ENCODE measurements at regions not wholly inside any gene's neighbourhood (a gene's known extent, or its start where the extent isn't known, plus 50 kb on each side); places are given as distances from the start of the nearest gene placed in this dataset.
"Not testable (repeated sequence)": the region's sequence is repeated elsewhere in the genome, so short reads cannot be mapped to it uniquely, and the experiment has no call there.

GRCh38 chr6:119830069-119830468 lies 480.5 kb upstream of the MAN1A1 start:
- Histone ChIP-seq H3K9ac (ENCODE audit: insufficient read depth, low read length) (no peak overlapping the region), H2AFZ (ENCODE audit: low read length) (no peak overlapping the region), H3K27ac (ENCODE audit: insufficient read depth, low read length) (no peak overlapping the region), H3K27me3 (ENCODE audit: control insufficient read depth, insufficient read depth, low read length) (no peaks in the 10 kb centered on the region), H3K9me3 (ENCODE audit: control insufficient read depth, insufficient read depth, low read depth, low read length) (no peaks in the 10 kb centered on the region), H3K4me3 (replicated peaks in 1 of 4; ENCODE audit: control extremely low read depth in 1 of 4, insufficient read depth in 1 of 4, low read depth in 3 of 4, low read length in 4 of 4) (no peak overlapping the region), H3K4me1 (ENCODE audit: control insufficient read depth, extremely low read depth, insufficient read depth, low read length) (no peaks in the 10 kb centered on the region), H3K79me2 (ENCODE audit: control insufficient read depth, insufficient read depth, low read length) (no peaks in the 10 kb centered on the region), H3K4me2 (ENCODE audit: extremely low read depth, insufficient read depth, low read length) (no peak overlapping the region), H3K36me3 (ENCODE audit: control insufficient read depth, insufficient read depth, low read length) (no peaks in the 10 kb centered on the region), H4K20me1 (ENCODE audit: control insufficient read depth, extremely low read depth, insufficient read depth, low read length) (no peaks in the 10 kb centered on the region)
- TF ChIP-seq CTCF (conservative IDR thresholded peaks at IDR 0.05 in 1 of 2, IDR thresholded peaks at IDR 0.05 in 1 of 2; ENCODE audit: low read depth in 1 of 2, low read length in 2 of 2) (no peak), EZH2 (IDR thresholded peaks at IDR 0.05; ENCODE audit: low read length, missing control alignments) (no peak)
- no peak for DNase-seq (ENCODE audit: low read depth in 2 of 2)

- not testable (repeated sequence) for H3K27ac ChIP-seq (ENCODE audit: insufficient read depth, low read length); H3K36me3 ChIP-seq (ENCODE audit: control insufficient read depth, insufficient read depth, low read length); H3K79me2 ChIP-seq (ENCODE audit: control insufficient read depth, insufficient read depth, low read length); H3K9ac ChIP-seq (ENCODE audit: insufficient read depth, low read length); H3K27me3 ChIP-seq (ENCODE audit: control insufficient read depth, insufficient read depth, low read length); H3K4me1 ChIP-seq (ENCODE audit: control insufficient read depth, extremely low read depth, insufficient read depth, low read length); H4K20me1 ChIP-seq (ENCODE audit: control insufficient read depth, extremely low read depth, insufficient read depth, low read length); H2AFZ ChIP-seq (ENCODE audit: low read length); H3K4me2 ChIP-seq (ENCODE audit: extremely low read depth, insufficient read depth, low read length); H3K4me3 ChIP-seq (replicated peaks in 1 of 4; ENCODE audit: control extremely low read depth in 1 of 4, insufficient read depth in 1 of 4, low read depth in 3 of 4, low read length in 4 of 4); H3K9me3 ChIP-seq (ENCODE audit: control insufficient read depth, insufficient read depth, low read depth, low read length)
- DNase-seq (ENCODE audit: low read depth in 2 of 2), result peak in 1 of 2 donors; percentile 26
Measured at GRCh38 chr6:119829499-119829898, 479.9 kb upstream of the MAN1A1 start.

GRCh38 chr6:119829006-119829405 lies 479.4 kb upstream of the MAN1A1 start:
- Histone ChIP-seq H3K79me2 (ENCODE audit: control insufficient read depth, insufficient read depth, low read length) (no peaks in the 10 kb centered on the region), H3K4me2 (ENCODE audit: extremely low read depth, insufficient read depth, low read length) (no peak overlapping the region), H3K4me1 (ENCODE audit: control insufficient read depth, extremely low read depth, insufficient read depth, low read length) (no peaks in the 10 kb centered on the region), H4K20me1 (ENCODE audit: control insufficient read depth, extremely low read depth, insufficient read depth, low read length) (no peaks in the 10 kb centered on the region), H3K9ac (ENCODE audit: insufficient read depth, low read length) (no peak overlapping the region), H3K27ac (ENCODE audit: insufficient read depth, low read length) (no peak overlapping the region), H3K4me3 (replicated peaks in 1 of 4; ENCODE audit: control extremely low read depth in 1 of 4, insufficient read depth in 1 of 4, low read depth in 3 of 4, low read length in 4 of 4) (no peak overlapping the region), H3K9me3 (ENCODE audit: control insufficient read depth, insufficient read depth, low read depth, low read length) (no peaks in the 10 kb centered on the region), H3K27me3 (ENCODE audit: control insufficient read depth, insufficient read depth, low read length) (no peaks in the 10 kb centered on the region), H2AFZ (ENCODE audit: low read length) (no peak overlapping the region), H3K36me3 (ENCODE audit: control insufficient read depth, insufficient read depth, low read length) (no peaks in the 10 kb centered on the region)
- no peak for TF ChIP-seq EZH2 (IDR thresholded peaks at IDR 0.05; ENCODE audit: low read length, missing control alignments)
- no peak for TF ChIP-seq CTCF (conservative IDR thresholded peaks at IDR 0.05 in 1 of 2, IDR thresholded peaks at IDR 0.05 in 1 of 2; ENCODE audit: low read depth in 1 of 2, low read length in 2 of 2)
- no peak for DNase-seq (ENCODE audit: low read depth in 2 of 2)

- TF ChIP-seq CTCF (conservative IDR thresholded peaks at IDR 0.05 in 1 of 2, IDR thresholded peaks at IDR 0.05 in 1 of 2; ENCODE audit: low read depth in 1 of 2, low read length in 2 of 2) (no peak), EZH2 (IDR thresholded peaks at IDR 0.05; ENCODE audit: low read length, missing control alignments) (no peak)
- Histone ChIP-seq H3K27ac (ENCODE audit: insufficient read depth, low read length) (no peak overlapping the region), H3K9ac (ENCODE audit: insufficient read depth, low read length) (no peak overlapping the region), H3K4me2 (ENCODE audit: extremely low read depth, insufficient read depth, low read length) (no peak overlapping the region), H3K79me2 (ENCODE audit: control insufficient read depth, insufficient read depth, low read length) (no peaks in the 10 kb centered on the region), H3K9me3 (ENCODE audit: control insufficient read depth, insufficient read depth, low read depth, low read length) (no peaks in the 10 kb centered on the region), H4K20me1 (ENCODE audit: control insufficient read depth, extremely low read depth, insufficient read depth, low read length) (no peaks in the 10 kb centered on the region), H2AFZ (ENCODE audit: low read length) (no peak overlapping the region), H3K36me3 (ENCODE audit: control insufficient read depth, insufficient read depth, low read length) (no peaks in the 10 kb centered on the region), H3K4me1 (ENCODE audit: control insufficient read depth, extremely low read depth, insufficient read depth, low read length) (no peaks in the 10 kb centered on the region), H3K4me3 (replicated peaks in 1 of 4; ENCODE audit: control extremely low read depth in 1 of 4, insufficient read depth in 1 of 4, low read depth in 3 of 4, low read length in 4 of 4) (no peak overlapping the region), H3K27me3 (ENCODE audit: control insufficient read depth, insufficient read depth, low read length) (no peaks in the 10 kb centered on the region)
- DNase-seq (ENCODE audit: low read depth in 2 of 2), result no peak
Measured at GRCh38 chr6:119821380-119821779, 471.8 kb upstream of the MAN1A1 start.
